ENCODE measurements at regions not wholly inside any gene's neighbourhood (a gene's known extent, or its start where the extent isn't known, plus 50 kb on each side); places are given as distances from the start of the nearest gene placed in this dataset.

DNA sequence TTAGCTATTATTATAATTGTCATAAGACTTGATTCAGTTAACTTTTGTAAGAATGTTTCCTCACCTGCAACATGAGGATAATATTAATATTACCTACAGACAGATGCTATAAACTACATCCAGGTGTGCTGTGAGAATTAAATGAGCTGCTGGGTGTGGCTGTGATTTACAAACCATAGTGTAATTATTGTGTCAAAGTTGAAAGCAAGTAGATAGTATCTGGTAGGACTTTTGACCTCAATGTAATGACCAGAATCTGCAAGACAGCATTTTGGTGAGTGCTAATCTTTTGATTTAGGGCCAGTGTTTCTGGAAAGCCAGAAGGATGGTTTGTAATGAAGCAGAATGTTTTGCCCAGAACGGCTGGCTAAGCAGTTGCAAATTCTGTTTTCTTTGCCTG, 162.5 kb downstream of the TRMT11 start:
- DNase-seq: no peak

DNA sequence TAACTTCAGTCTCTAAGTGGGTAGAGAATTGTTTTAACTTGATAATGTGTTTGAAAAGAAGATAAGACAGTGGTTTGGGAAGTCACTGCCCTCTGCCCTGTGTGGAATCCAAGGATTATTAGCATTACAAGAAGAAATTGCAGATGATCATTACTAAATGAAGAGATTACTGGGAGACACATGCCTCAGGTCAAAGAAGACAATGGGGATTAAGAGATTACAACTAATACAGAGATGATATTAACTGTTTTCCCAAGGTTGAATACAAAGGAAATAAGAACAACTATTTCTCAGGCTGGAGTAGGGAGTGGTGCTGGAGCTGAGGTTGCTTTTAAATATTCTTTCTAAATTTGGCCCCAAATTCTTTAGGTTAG, 166.0 kb downstream of the TRMT11 start:
- DNase-seq: no peak

DNA sequence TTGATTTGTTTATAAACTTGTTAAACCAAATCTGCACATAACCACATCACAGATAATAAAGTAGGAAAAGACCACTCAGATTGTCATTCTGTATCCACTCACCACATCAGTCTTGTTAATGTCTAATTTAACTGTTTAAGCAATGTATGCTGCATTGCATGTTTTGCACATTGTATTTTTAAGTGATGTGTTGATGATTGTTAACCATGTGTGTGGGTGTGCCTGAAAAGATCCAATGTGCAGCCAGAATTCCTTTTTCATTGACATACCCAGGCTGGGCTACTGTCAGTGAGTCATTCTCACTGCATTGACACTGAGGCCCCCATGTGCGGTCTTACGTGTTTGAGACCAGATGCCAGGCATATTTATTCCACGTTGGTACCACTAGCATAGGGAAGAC, 167.3 kb downstream of the TRMT11 start:
- DNase-seq: no peak

DNA sequence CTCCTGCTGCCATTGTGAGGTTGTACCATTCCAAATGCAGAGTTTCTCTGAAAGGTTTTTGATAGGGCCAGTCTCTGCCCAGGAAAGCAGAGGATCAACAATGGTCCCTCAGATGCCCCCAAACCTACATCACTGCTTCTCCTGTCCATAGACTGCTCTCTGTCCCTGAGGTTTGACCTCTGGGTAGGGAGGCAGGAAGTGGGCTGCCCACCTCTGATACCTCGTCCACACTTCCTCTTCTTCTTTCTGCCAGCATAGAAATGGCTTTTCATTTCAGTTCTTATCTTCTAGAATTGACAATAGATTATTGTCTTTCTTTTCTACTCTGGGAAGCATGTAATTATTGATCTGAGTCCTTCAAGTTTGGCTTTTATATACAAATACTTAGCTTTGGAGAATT, 170.6 kb downstream of the TRMT11 start:
- DNase-seq: peak; percentile 5 to 7

DNA sequence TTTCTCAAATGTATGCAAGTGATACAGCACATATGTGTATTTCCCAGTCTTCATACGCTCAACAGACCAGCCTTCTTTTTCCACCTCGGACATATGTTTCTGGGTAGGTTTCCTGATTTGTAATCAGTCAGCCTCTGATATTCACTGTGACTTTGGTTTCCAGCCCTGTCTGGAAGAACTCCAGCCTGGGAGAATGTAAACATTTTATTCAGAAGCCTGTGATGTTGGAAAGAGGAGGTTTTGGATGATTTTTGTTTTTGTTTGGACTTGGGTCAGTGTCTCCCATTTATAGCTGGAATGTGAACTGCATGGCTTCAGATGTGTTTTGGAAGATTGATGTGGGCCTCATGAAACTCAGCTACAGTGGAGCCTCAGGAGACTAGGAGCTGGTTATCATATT, 172.2 kb upstream of the CENPW start:
- no peak for DNase-seq

DNA sequence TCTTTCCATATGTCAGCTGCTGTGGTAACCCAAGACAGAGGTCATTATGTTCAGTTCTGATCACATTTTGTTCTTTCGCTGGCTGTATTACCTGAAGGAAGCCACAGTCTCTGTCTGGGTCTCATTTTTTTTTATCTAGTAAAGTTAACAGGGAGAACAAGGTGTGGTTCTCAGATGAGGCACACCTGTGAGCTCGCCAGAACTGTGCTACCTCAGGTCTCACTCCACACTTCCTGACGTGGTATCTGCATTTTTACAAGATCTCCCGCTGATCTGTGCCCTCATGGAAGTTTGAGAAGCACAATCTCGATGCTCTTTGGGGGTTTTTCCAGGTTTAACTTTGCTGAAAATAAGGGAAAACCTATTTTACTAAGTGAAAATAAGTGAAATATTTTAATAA, 169.5 kb upstream of the CENPW start:
- no peak for DNase-seq

DNA sequence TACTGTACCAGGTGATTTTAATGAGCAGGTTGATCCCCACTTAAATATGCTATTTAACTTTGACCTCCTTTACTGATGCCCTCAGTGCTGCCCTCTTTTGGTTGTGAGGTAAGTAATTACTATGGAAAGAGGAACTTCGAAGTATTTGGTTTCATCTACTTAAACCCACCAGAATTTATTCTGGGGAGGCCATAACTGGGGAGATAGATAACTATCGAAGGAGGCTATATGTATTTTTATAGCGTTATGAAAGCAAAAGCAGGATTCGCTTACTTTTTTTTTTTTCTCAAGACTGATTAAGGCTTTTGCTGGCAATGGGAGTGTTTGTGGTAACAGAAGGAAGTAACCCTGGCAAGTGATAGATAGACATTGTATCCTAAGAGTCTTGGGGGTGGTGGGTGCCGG, 168.9 kb upstream of the CENPW start:
- peak; percentile 81 to 82 for DNase-seq

DNA sequence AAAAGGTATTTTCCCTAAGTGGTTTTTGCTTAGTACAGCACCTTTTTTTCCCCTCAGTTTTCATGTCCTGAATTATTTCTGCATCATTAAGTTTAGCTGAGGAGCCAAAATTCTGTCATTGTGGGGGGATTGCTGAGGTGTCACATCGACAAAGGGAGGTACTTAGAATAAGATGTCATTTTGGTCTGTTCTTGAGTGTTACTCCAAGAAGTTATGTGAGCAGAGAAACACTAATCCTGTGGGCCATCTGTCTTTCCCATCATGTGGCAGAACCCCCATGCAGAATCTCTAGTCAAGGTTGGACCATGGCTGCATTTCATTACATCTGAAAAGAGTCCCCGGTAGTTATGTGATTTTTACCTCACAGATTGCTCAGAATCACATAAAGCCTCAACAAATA, 167.8 kb upstream of the CENPW start:
- no peak for DNase-seq

DNA sequence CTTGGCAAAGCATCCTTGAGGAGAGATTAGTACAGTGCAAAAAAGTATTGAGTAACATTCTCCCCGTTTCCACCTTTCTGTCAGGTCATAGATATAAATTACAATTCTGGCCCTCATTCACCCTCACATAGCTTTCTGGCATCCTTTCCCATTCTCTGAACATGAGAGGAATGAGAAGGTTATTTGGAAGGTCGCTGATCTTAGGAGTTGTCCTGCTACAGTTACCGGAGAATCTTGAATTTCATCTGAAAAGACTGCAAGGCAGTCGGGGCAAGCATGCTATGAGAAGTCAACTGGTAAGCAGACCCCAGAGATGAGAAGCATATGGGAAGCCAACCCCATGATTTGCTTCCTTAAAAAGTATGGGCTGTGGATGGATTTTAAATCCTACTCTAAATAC, 166.7 kb upstream of the CENPW start:
- DNase-seq: no peak

DNA sequence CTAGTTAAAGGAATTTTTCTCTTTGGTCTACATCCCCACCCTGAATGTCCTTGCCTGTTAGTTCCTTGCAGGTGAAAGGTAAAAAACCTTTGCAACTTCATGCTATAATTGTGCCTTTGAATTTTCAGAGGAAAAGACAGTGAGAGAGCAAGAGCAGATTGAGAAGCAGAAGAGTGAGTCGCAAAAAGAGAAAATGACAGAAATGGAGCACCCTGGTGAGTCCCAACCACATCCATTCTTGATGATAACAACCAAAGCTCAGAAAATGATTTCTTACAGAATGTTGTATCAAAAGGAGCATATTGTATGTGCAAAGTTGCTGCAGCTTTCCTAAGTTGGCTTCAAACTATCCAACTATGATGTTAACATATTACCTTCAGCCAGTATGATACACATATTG, 165.2 kb upstream of the CENPW start:
- no peak for DNase-seq

DNA sequence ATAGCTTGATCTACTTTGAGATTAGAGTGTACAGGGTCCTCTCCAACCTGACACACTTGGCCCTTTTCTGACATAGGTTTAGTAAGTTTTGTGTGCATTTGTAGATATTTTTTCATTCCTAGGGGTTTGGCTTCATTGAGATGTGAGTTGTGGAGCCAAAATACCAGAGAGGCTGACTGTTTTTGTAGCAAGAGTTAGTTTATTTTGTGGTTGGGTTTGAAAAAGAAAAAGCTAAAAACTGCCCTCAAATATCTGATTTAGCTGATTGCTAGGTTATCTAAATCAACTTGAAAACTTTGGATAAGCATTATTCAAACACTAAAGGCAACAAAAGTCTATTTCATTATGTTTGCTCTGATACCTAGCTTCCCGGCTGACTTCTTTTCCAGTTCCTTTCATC, 164.7 kb upstream of the CENPW start:
- no peak for DNase-seq

DNA sequence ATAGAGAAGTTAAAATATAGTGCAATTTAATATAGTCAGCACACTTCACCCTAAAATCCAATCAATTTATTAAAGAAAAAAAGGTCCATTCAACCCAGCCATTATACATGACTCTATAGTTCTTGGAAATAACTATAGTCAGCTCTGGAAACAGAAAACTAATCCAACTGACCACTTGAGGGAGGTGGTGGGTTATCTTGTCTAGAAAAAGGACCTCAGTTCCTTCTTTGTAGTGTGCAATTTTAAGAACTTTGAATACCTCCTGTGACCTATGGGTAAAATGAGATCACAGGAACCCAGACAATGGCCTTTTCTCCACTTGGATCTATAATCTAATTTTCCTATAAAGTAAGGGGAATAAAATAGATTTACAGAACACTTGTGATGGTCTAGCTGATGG, 163.6 kb upstream of the CENPW start:
- peak; percentile 55 to 62 for DNase-seq

DNA sequence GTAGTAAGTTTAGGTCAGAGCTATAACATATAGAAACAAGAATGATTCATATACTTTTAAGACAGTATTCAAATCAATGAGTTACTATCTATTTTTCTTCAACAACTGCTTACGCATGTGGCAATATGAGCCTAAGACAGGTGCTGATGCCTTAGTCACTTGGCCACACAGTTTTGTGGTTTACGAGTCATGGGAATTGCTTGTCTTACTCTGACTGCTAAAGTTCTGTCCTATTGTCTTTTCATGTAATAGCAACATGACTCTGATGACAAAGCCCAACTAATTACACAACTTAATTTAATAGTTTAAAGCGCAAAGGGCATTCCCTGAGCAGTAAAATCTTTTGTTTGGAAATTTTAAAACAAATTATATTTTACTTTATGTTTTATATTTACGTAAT, 159.3 kb upstream of the CENPW start:
- peak; percentile 42 to 44 for DNase-seq

DNA sequence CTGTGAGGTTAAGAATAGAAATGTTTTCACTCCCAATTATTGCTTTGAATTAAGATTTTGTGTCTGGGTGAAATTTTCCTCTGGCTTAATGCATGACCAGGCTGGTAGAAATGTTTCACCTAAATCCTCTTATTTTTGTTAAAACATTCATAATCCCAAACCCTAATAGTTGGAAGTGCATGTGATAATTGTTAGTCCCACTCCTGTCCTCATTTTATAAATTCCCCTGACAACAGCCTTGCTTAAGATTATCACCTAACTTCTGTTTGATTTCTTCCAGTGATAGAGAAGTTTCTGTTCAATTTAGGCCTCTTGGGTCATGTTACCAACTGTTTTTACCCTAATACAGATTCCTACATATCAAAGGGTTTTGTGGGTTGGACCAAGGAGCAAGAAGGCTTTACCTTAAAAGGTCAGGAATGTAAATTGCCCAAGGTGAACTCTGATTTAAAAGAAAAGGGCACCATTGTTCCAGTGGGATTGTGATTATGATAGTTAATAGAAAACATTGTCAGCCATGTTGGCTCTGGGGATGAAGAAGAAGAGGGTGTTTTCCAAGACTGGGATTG, 158.7 kb upstream of the CENPW start:
- DNase-seq: no peak

DNA sequence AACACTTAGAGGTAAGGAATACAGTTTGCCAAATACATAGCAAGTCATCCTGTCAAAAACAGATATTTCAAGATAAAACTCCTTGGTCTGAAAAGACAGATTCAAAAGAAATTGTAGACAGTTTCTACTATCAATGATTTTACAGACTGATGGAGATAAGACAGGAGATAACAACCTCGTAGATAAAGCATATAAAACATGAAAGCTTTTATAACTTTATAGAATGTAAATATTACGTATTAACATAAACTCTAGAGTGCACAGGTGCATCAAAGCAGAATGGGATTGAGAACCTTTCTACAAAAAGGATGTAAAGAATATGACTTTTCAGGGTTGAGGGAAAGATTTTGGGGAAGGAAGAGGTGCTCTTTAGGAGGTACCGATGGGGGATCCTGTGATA, 158.0 kb upstream of the CENPW start:
- DNase-seq: no peak

DNA sequence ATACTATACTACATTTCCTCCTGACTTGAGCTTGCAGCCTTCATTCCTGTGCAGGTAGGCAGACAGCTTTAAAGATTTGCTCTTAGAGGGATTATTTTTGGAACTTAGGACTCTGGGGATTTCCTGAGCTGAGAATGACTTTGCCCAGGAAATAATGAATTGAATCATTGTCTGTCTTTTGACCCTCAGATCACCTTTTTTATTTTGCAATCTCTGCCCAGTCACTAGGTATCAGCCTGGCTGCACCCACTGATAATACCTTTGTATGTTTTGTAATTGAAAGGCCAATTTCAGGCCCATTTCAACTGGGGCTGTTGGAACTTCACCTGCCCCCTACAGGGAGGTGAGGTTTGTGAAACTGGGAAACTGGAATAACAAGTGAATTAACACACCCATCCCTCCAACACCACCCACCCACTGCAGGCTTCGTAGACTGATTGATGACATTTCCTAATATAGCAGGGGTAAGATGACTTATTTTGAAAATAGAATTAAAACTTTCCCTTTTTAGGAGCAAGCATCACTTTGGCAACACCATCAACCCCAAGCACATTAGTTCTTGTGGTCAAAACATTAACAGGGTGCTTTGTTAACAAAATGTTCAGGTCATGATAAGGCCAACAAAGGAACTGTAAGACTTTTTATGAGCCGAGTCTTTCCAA, 157.1 kb upstream of the CENPW start:
- DNase-seq: no peak

DNA sequence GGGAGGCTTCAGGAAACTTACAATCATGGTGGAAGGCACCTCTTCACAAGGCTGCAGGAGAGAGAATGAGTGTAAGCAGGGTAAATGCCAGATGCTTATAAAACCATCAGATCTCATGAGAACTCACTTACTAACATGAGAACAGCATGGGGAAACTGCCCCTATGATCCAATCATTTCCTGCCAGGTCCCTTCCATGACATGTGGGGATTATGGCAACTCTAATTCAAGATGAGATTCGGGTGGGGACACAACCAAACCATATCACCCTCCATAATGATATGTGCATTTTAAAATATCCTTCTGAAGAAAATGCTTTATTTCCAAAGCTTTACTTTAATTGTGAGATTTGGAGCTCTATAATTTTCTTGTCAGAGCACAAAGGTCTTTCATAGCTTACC, 154.1 kb upstream of the CENPW start:
- DNase-seq: no peak

DNA sequence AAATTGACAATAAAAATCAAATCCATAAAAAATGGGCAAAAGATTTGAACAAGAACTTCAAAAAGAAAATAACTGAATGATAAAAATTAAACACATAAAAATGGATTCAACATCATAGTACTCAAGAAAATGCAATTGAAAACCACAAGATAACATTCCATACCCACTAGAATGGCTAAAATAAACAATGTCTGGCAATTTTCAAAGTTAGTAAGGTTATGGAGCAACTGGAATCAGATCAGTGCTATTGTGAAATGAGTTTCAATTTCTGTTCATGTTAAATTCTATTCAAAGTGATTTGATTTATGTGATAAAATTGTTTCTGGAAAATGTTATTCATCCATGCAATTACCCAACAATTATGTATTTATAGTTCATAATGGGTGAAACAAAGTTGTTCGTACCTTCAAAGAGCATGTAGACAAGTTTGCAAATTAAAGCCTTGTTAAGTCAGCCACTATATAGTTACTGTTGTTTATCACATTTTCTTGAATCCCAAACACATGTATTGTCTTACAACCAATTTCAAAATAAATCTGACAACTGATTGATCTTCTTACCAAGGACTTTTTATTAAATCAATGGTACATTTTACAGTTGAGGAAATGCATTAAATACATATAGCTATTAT, 151.5 kb upstream of the CENPW start:
- no peak for DNase-seq

DNA sequence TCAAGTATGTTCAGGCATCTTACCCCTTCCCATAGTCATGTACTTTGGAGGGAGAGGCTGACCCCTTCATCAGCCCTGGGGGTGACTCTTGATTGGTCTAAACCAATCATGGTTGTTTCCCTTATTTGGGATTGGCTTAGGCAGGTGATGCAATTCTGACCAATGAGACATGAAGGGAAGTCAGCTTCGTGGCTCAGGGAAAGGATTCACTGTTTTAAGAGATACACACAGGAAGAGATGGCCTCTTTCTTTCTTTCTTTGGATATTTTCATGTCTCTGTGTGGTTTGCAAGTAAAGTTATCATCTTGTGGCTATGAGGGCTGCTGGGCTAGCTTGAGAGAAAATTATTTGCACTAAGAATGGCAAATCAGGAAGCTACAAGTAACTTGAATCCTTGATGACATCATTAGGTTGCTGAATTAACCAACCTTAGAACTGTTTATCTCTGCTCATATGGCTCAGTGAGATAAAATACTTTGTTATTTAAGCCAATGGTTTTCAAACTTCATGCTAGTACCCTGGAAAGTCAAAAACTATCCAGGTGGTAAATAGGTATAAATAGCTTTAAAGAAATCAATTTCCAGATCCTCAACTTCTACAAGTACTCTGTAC, 144.2 kb upstream of the CENPW start:
- peak; percentile 3 to 7 for DNase-seq

DNA sequence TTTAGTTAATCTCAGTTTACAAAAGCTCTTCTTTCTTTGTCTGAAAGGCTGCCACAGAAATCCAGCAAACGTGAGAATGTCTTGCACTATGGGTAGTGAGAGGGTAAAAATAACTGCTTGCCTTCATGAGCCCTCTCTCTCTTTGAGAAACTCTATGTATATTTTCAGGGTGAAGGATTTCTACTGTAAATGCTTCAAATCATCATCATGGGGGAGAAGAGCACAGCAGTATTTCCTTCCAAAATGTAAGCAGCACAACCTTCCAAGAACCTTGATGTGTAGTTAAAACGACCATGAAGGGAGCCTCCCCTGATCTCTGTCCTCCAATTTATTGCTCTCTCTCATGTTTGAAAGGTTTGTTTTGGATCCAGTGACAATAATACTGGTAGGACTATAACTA, 141.3 kb upstream of the CENPW start:
- DNase-seq: no peak

DNA sequence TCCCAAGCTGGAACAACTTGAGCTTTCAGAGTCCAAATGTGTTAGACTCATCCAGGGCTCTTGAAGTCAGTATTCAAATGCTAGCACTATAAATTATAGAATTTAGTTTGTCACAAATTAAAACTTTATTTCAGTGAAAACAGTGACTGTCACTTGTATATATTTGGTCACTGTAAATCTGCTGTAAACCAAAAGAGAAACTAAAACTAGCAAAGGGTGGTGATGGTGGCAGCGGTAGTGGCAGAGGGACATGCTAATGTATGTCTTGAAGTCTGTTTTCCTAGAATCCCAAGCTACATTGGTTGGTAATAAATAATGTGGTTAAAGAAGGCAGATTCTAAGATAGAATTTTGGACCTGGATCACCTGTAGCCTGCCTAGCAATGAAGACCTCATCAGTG, 140.4 kb upstream of the CENPW start:
- no peak for DNase-seq

DNA sequence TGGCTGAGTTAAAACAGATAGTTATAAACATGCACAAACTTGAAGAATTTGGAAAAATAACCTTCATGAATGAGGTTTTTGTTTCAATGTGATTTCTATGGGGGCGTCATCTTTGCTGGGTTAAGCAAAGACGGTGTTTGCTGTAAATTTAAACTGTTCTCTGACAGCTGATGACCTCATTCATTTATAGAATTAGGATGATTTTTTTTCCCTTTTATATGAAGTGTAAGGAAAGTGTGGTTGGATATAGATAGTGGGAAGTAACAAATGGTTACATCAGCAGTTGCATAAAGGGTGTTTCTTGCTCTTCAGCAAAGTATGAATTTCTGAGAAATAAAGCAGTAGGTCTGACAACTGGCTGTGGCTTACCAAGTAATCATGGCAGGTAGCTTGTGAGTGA, 137.2 kb upstream of the CENPW start:
- no peak for DNase-seq

DNA sequence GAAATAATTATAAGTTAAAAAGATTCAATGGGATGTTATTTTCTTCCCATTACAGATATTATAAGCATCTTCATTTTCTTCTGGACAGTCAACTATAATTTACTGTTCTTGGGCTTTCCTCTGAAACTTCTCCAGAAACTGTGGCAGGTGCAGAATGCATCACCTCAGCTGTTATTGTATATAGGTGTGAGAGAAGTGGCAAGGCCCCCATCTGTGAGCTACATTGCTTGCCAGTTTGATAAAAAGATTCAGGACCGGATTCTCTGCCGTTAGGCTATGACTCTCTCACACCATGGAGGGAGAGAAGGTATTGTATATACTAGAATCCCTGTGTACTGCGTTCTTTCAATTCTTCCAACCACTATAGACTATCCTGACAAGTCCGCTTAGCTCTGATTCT, 135.8 kb upstream of the CENPW start:
- no peak for DNase-seq

DNA sequence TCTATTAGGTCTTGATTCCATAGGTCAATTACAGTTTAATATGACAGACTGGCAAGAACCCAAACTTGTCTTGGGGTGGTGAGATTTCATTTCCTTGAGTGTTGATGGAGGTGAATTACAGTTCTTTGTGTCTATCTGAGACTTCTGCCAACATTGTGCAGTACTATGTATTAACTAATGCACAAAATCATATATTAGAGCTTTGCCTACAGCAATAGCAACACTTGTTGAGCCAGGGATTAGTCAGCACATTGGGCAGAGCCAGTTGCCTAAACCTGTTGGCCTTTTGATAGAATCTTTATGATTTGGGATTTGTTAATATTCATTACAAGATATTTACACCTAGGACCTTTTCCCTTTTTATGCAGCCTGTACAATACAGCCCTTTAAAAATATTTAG, 135.3 kb upstream of the CENPW start:
- no peak for DNase-seq
